CD1c-positive myeloid dendritic cell (primary cell): ENCODE measurements at regions not wholly inside any gene's neighbourhood (a gene's known extent, or its start where the extent isn't known, plus 50 kb on each side); places are given as distances from the start of the nearest gene placed in this dataset.

Experiments
- DNase-seq: peaks from one replicate; pipeline ENCODE4 v3.0.0-alpha.2; 2016; ENCODE audit errors: extremely low spot score

- no peak for DNase-seq
Observed at GRCh38 chr5:89471115-89471514, 588.1 kb upstream of the MEF2C start.

GRCh38 chr5:89470658-89471057, 587.7 kb upstream of the MEF2C start:
- no peak for DNase-seq

- DNase-seq, result no peak
Observed at GRCh38 chr5:89458332-89458656, 575.3 kb upstream of the MEF2C start.

GRCh38 chr5:89457411-89458331, 574.7 kb upstream of the MEF2C start:
- peak; percentile 3 for DNase-seq

- no peak for DNase-seq
Observed at GRCh38 chr5:89452081-89452480, 569.1 kb upstream of the MEF2C start.

GRCh38 chr5:89451263-89451662, 568.3 kb upstream of the MEF2C start:
- no peak for DNase-seq

GRCh38 chr5:89450149-89450538, 567.2 kb upstream of the MEF2C start:
- no peak for DNase-seq

- no peak for DNase-seq
Observed at GRCh38 chr5:89449392-89450148, 566.6 kb upstream of the MEF2C start.

- DNase-seq, result no peak
Observed at GRCh38 chr5:89447027-89447426, 564.0 kb upstream of the MEF2C start.

- DNase-seq, result no peak
Observed at GRCh38 chr5:89445106-89445745, 562.2 kb upstream of the MEF2C start.

- DNase-seq, result peak; percentile 50
Observed at GRCh38 chr5:89444088-89444487, 561.1 kb upstream of the MEF2C start.

GRCh38 chr5:89443508-89443907, 560.5 kb upstream of the MEF2C start:
- no peak for DNase-seq

- DNase-seq, result peak; percentile 14
Observed at GRCh38 chr5:89441965-89442364, 559.0 kb upstream of the MEF2C start.

GRCh38 chr5:89440670-89441069, 557.7 kb upstream of the MEF2C start:
- DNase-seq, result no peak

- no peak for DNase-seq
Observed at GRCh38 chr5:89437450-89438435, 554.8 kb upstream of the MEF2C start.

GRCh38 chr5:89436464-89436863, 553.5 kb upstream of the MEF2C start:
- DNase-seq, result no peak

- no peak for DNase-seq
Observed at GRCh38 chr5:89435347-89435746, 552.4 kb upstream of the MEF2C start.

GRCh38 chr5:89428624-89429023, 545.6 kb upstream of the MEF2C start:
- DNase-seq, result no peak

- DNase-seq, result no peak
Observed at GRCh38 chr5:89425062-89425461, 542.1 kb upstream of the MEF2C start.

GRCh38 chr5:89421035-89421434, 538.1 kb upstream of the MEF2C start:
- peak; percentile 64 for DNase-seq

GRCh38 chr5:89418407-89419085, 535.6 kb upstream of the MEF2C start:
- DNase-seq, result peak; percentile 79
